Daoy (cell line): ENCODE measurements at regions not wholly inside any gene's neighbourhood (a gene's known extent, or its start where the extent isn't known, plus 50 kb on each side); places are given as distances from the start of the nearest gene placed in this dataset.

Experiments used
- DNase-seq: peaks from one replicate; pipeline ENCODE4 v3.0.0-alpha.2; 2015; ENCODE audit warnings: low read depth

GRCh38 chr15:91555312-91555711 lies 298.2 kb upstream of the SLCO3A1 start:
- DNase-seq, result peak; percentile 12

- DNase-seq, result no peak
These were observed 296.6 kb upstream of the SLCO3A1 start for GRCh38 chr15:91556926-91557325.

- DNase-seq, result no peak
These were observed 294.4 kb upstream of the SLCO3A1 start for GRCh38 chr15:91559066-91559465.

- DNase-seq, result peak; percentile 90
These were observed 292.0 kb upstream of the SLCO3A1 start for GRCh38 chr15:91561371-91562100.

GRCh38 chr15:91562698-91563097 lies 290.8 kb upstream of the SLCO3A1 start:
- no peak for DNase-seq

GRCh38 chr15:91564631-91565030 lies 288.9 kb upstream of the SLCO3A1 start:
- DNase-seq, result no peak

GRCh38 chr15:91566141-91566540 lies 287.4 kb upstream of the SLCO3A1 start:
- peak; percentile 28 for DNase-seq

- DNase-seq, result no peak
These were observed 285.5 kb upstream of the SLCO3A1 start for GRCh38 chr15:91568036-91568435.

- peak; percentile 96 for DNase-seq
These were observed 281.4 kb upstream of the SLCO3A1 start for GRCh38 chr15:91572110-91572509.

GRCh38 chr15:91576096-91576495 lies 277.4 kb upstream of the SLCO3A1 start:
- no peak for DNase-seq

- no peak for DNase-seq
These were observed 275.0 kb upstream of the SLCO3A1 start for GRCh38 chr15:91578511-91578910.

GRCh38 chr15:91584895-91585294 lies 268.6 kb upstream of the SLCO3A1 start:
- no peak for DNase-seq

- DNase-seq, result no peak
These were observed 266.9 kb upstream of the SLCO3A1 start for GRCh38 chr15:91586560-91586959.

- no peak for DNase-seq
These were observed 264.1 kb upstream of the SLCO3A1 start for GRCh38 chr15:91589360-91589759.

GRCh38 chr15:91592567-91592966 lies 260.9 kb upstream of the SLCO3A1 start:
- DNase-seq, result no peak

GRCh38 chr15:91593067-91593466 lies 260.4 kb upstream of the SLCO3A1 start:
- peak; percentile 6 for DNase-seq

GRCh38 chr15:91593653-91594052 lies 259.9 kb upstream of the SLCO3A1 start:
- no peak for DNase-seq

- no peak for DNase-seq
These were observed 254.2 kb upstream of the SLCO3A1 start for GRCh38 chr15:91599261-91599660.

GRCh38 chr15:91603384-91604080 lies 250.0 kb upstream of the SLCO3A1 start:
- no peak for DNase-seq

GRCh38 chr15:91604122-91604521 lies 249.4 kb upstream of the SLCO3A1 start:
- DNase-seq, result no peak

- no peak for DNase-seq
These were observed 247.9 kb upstream of the SLCO3A1 start for GRCh38 chr15:91605576-91605975.

- DNase-seq, result no peak
These were observed 244.3 kb upstream of the SLCO3A1 start for GRCh38 chr15:91609231-91609630.

GRCh38 chr15:91609966-91610365 lies 243.5 kb upstream of the SLCO3A1 start:
- no peak for DNase-seq
